ENCODE measurements at regions not wholly inside any gene's neighbourhood (a gene's known extent, or its start where the extent isn't known, plus 50 kb on each side); places are given as distances from the start of the nearest gene placed in this dataset.

GRCh38 chr5:31097851-31098250, 95.6 kb upstream of the CDH6 start:
- no peak for DNase-seq

GRCh38 chr5:31096238-31096865, 97.1 kb upstream of the CDH6 start:
- DNase-seq = no peak

GRCh38 chr5:31095796-31096195, 97.7 kb upstream of the CDH6 start:
- no peak for DNase-seq

GRCh38 chr5:31091501-31091900, 102.0 kb upstream of the CDH6 start:
- no peak for DNase-seq

- DNase-seq = no peak
Observed at GRCh38 chr5:31090467-31090866, 103.0 kb upstream of the CDH6 start.

GRCh38 chr5:31086839-31087415, 106.6 kb upstream of the CDH6 start:
- DNase-seq = no peak

- no peak for DNase-seq
Observed at GRCh38 chr5:31084871-31085270, 108.6 kb upstream of the CDH6 start.

GRCh38 chr5:31083364-31083763, 110.1 kb upstream of the CDH6 start:
- DNase-seq = no peak

- no peak for DNase-seq
Observed at GRCh38 chr5:31079668-31080067, 113.8 kb upstream of the CDH6 start.

GRCh38 chr5:31078956-31079355, 114.5 kb upstream of the CDH6 start:
- DNase-seq = no peak

- DNase-seq = no peak
Observed at GRCh38 chr5:31075981-31076380, 117.5 kb upstream of the CDH6 start.

GRCh38 chr5:31068287-31068686, 125.2 kb upstream of the CDH6 start:
- DNase-seq = no peak

- no peak for DNase-seq
Observed at GRCh38 chr5:31066655-31067328, 126.7 kb upstream of the CDH6 start.

- DNase-seq = no peak
Observed at GRCh38 chr5:31064215-31064614, 129.3 kb upstream of the CDH6 start.

- no peak for DNase-seq
Observed at GRCh38 chr5:31062902-31063580, 130.4 kb upstream of the CDH6 start.

- DNase-seq = no peak
Observed at GRCh38 chr5:31059889-31060288, 133.6 kb upstream of the CDH6 start.

- no peak for DNase-seq
Observed at GRCh38 chr5:31054453-31054852, 139.0 kb upstream of the CDH6 start.

GRCh38 chr5:31052937-31053658, 140.4 kb upstream of the CDH6 start:
- DNase-seq = no peak

- DNase-seq = no peak
Observed at GRCh38 chr5:31051316-31051715, 142.2 kb upstream of the CDH6 start.

- no peak for DNase-seq
Observed at GRCh38 chr5:31049936-31050704, 143.4 kb upstream of the CDH6 start.

- no peak for DNase-seq
Observed at GRCh38 chr5:31049461-31049860, 144.0 kb upstream of the CDH6 start.
